ENCODE measurements at regions not wholly inside any gene's neighbourhood (a gene's known extent, or its start where the extent isn't known, plus 50 kb on each side); places are given as distances from the start of the nearest gene placed in this dataset.

DNA sequence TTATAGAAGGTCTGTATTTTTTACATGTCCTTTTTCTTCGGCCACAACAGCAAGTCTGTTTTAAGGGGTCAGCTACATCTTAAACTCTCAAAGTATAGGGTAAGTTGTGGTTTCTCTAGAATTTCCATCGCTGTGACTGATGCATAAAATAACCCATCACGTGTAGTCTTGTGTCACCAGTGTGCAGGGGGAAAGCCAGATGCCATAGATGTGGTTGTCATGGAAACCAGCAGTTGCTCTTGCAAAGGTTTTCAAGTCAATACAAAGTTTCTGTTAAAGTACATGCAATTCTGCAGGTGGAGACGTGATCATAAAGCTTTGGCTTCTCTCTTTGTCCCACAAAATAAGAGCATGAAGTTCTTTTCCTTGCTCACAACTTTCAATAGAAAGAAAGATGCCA lies 210.3 kb upstream of the ONECUT1 start:
- Histone ChIP-seq H3K4me3 (replicated peaks in 1 of 2; ENCODE audit: low read depth in 1 of 2, low read length in 2 of 2) (no peak overlapping the region), H3K4me2 (ENCODE audit: low read length) (no peak overlapping the region), H2AFZ (ENCODE audit: low read depth, low read length, poor library complexity, severe bottlenecking) (no peak overlapping the region), H3K36me3 (ENCODE audit: control insufficient read depth in 1 of 2, insufficient read depth in 2 of 2, low read length in 2 of 2) (no peaks in the 10 kb centered on the region), H3K27ac (ENCODE audit: low read depth, low read length) (no peak overlapping the region), H3K4me1 (ENCODE audit: control insufficient read depth in 1 of 2, insufficient read depth in 2 of 2, low read length in 2 of 2) (no peaks in the 10 kb centered on the region), H3K27me3 (ENCODE audit: insufficient read depth, low read length) (no peaks in the 10 kb centered on the region; the same call in 1 of the 2 replicates), H3K9ac (ENCODE audit: low read length) (no peak overlapping the region), H3K79me2 (ENCODE audit: insufficient read depth, low read length) (no peaks in the 10 kb centered on the region), H3K9me2 (ENCODE audit: insufficient read depth) (no peaks in the 10 kb centered on the region), H4K20me1 (ENCODE audit: insufficient read depth) (no peaks in the 10 kb centered on the region), H3K9me3 (ENCODE audit: control insufficient read depth in 1 of 2, insufficient read depth in 1 of 2, low read depth in 1 of 2, low read length in 2 of 2) (no peaks in the 10 kb centered on the region)
- ATAC-seq (no peak), DNase-seq (ENCODE audit: low read depth, low spot score) (no peak)
- POLR2A ChIA-PET, result no interaction called here
- no peak for TF ChIP-seq ZNF274 (IDR thresholded peaks at IDR 0.05; ENCODE audit: low read depth, low read length)
- TF ChIP-seq EGR1 (IDR thresholded peaks at IDR 0.05; ENCODE audit: low read depth), result no peak
- TF ChIP-seq, protein P1, sequence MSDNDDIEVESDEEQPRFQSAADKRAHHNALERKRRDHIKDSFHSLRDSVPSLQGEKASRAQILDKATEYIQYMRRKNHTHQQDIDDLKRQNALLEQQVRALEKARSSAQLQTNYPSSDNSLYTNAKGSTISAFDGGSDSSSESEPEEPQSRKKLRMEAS (IDR thresholded peaks at IDR 0.05), result no peak
- TF ChIP-seq SIN3A (IDR thresholded peaks at IDR 0.05; ENCODE audit: low read depth), result no peak
- TF ChIP-seq EZH2phosphoT487 (IDR thresholded peaks at IDR 0.05; ENCODE audit: borderline replicate concordance), result no peak
- TF ChIP-seq POLR2A (IDR thresholded peaks at IDR 0.05; ENCODE audit: borderline replicate concordance, extremely low read depth, insufficient read depth, insufficient read length), result no peak
- TF ChIP-seq RAD21 (IDR thresholded peaks at IDR 0.05; ENCODE audit: low read depth), result no peak
- TF ChIP-seq ZFX (IDR thresholded peaks at IDR 0.05), result no peak
- TF ChIP-seq POLR2AphosphoS5 (IDR thresholded peaks at IDR 0.05; ENCODE audit: low read depth, low read length), result no peak
- no peak for TF ChIP-seq SP1 (IDR thresholded peaks at IDR 0.05; ENCODE audit: low read depth)
- TF ChIP-seq YY1 (IDR thresholded peaks at IDR 0.05; ENCODE audit: extremely low read depth, insufficient replicate concordance, low read depth, low read length), result no peak
- TF ChIP-seq EZH2 (IDR thresholded peaks at IDR 0.05), result no peak
- no peak for TF ChIP-seq SRF (IDR thresholded peaks at IDR 0.05; ENCODE audit: low read depth)
- no peak for TF ChIP-seq CEBPB (IDR thresholded peaks at IDR 0.05; ENCODE audit: low read depth)
- TF ChIP-seq CTCF (IDR thresholded peaks at IDR 0.05 in 2 of 3, conservative IDR thresholded peaks at IDR 0.05 in 1 of 3; ENCODE audit: borderline replicate concordance in 1 of 3, insufficient read depth in 1 of 3, low read depth in 2 of 3, low read length in 2 of 3), result no peak
- no TSS peak for BruUV-seq (replicated peaks)
- CTCF ChIA-PET, result no interaction called here
- intact Hi-C loops (cut with micrococcal nuclease), result no loop called here
- RAD21 ChIA-PET (ENCODE audit: low non-redundant PET in 1 of 2, low total read pairs in 2 of 2, uncharacterized antibody in 2 of 2, unreplicated experiment in 2 of 2), result no interaction called here
